CD4-positive, alpha-beta T cell (primary cell): ENCODE measurements at regions not wholly inside any gene's neighbourhood (a gene's known extent, or its start where the extent isn't known, plus 50 kb on each side); places are given as distances from the start of the nearest gene placed in this dataset.

Experiments used
- ATAC-seq: fragments of 200-7000 bp; cut with Tn5 transposase; one replicate; pipeline ENCODE4 v1.10.0; 2022; ENCODE audit warnings: mild to moderate bottlenecking; ENCODE audit not compliant: poor library complexity
- CTCF ChIA-PET: fragments of 350-600 bp; sonication (Branson Sonifier 250); formaldehyde crosslinking; loops from one replicate; lab custom pipeline; 2021; ENCODE audit warnings: antibody characterized with exemption, inconsistent platforms; lab: Charles Lee
- POLR2A ChIA-PET: fragments of 350-600 bp; sonication (Branson Sonifier 250); formaldehyde crosslinking; loops from one replicate; lab custom pipeline; 2021; ENCODE audit warnings: antibody characterized with exemption, inconsistent platforms; lab: Charles Lee
- DNase-seq, 14 experiments: peaks; one replicate each; pipeline ENCODE4 v3.0.0-alpha.2; 2013 to 2020; ENCODE audit warnings: mixed read lengths in 2 of 14
- H3K27ac ChIP-seq, 2 donors: one replicate each; pipeline versions ENCODE4 v1.5.1 to v1.7.0; 2013; ENCODE audit warnings: low read length in 2 of 2, low read depth in 1 of 2, mild to moderate bottlenecking in 1 of 2
- H3K27me3 ChIP-seq, 2 experiments: 1 replicate in 1 of 2; 2 replicates in 1 of 2; pipeline versions ENCODE4 v1.6.1 to v1.7.0; 2013; ENCODE audit warnings: low read length in 2 of 2, control low read depth in 1 of 2, mild to moderate bottlenecking in 1 of 2, moderate library complexity in 1 of 2; ENCODE audit not compliant: insufficient read depth in 2 of 2, control insufficient read depth in 1 of 2
- H3K36me3 ChIP-seq: one replicate; pipeline ENCODE4 v1.6.1; 2013; ENCODE audit warnings: low read length, control low read depth; ENCODE audit not compliant: insufficient read depth
- H3K4me1 ChIP-seq: one replicate; pipeline ENCODE4 v1.6.1; 2013; ENCODE audit warnings: low read length, control low read depth; ENCODE audit not compliant: insufficient read depth
- H3K4me3 ChIP-seq: one replicate; pipeline ENCODE4 v1.5.1; 2013; ENCODE audit warnings: mild to moderate bottlenecking, low read length, moderate library complexity
- H3K9me3 ChIP-seq, 2 experiments: 1 replicate in 1 of 2; 2 replicates in 1 of 2; pipeline versions ENCODE4 v1.6.1 to v1.7.0; 2013; ENCODE audit warnings: low read length in 2 of 2, mild to moderate bottlenecking in 2 of 2, control low read depth in 1 of 2, moderate library complexity in 1 of 2; ENCODE audit not compliant: control insufficient read depth in 1 of 2, insufficient read depth in 1 of 2
- H3K27ac Mint-ChIP-seq: one replicate; pipeline ENCODE4 v1.8.0; 2020; ENCODE audit warnings: mixed read lengths
- H3K27me3 Mint-ChIP-seq: one replicate; pipeline ENCODE4 v1.8.0; 2021; ENCODE audit warnings: mixed read lengths
- H3K36me3 Mint-ChIP-seq: one replicate; pipeline ENCODE4 v1.8.0; 2021; ENCODE audit warnings: low read depth, mixed read lengths
- H3K4me1 Mint-ChIP-seq: one replicate; pipeline ENCODE4 v1.8.0; 2021; ENCODE audit warnings: low read depth, mixed read lengths
- H3K4me3 Mint-ChIP-seq: one replicate; pipeline ENCODE4 v1.8.0; 2020; ENCODE audit warnings: mild to moderate bottlenecking, mixed read lengths
- H3K9me3 Mint-ChIP-seq: one replicate; pipeline ENCODE4 v1.8.0; 2020; ENCODE audit warnings: mixed read lengths
- CTCF ChIP-seq: fragments of 200-600 bp; IDR thresholded peaks from one replicate; pipeline ENCODE4 v1.8.0; 2022; ENCODE audit warnings: antibody characterized with exemption, mild to moderate bottlenecking
- intact Hi-C, 2 experiments: fragments of 100-400 bp; cut with DNase I in 1 of 2; cut with micrococcal nuclease in 1 of 2; formaldehyde crosslinking; loops; one replicate each; pipeline versions ENCODE4 v1.15.1 to v1.9.0; 2023 to 2025; cut with DNase I, micrococcal nuclease

- Histone ChIP-seq H3K27me3 (no peaks in the 10 kb centered on the region), H3K27ac (no peak overlapping the region), H3K4me3 (no peak overlapping the region), H3K36me3 (no peaks in the 10 kb centered on the region), H3K9me3 (no peaks in the 10 kb centered on the region), H3K4me1 (no peaks in the 10 kb centered on the region)
- CTCF ChIA-PET: interaction anchor here (1.6 kb wide), 1 partner anchor 89 kb away, joined by 3 read pairs; no protein-coding TSS in a partner anchor
- DNase-seq (no peak), ATAC-seq (no peak)
- Mint-ChIP-seq H3K36me3 (no peaks in the 10 kb centered on the region), H3K4me3 (no peak overlapping the region), H3K27me3 (no peaks in the 10 kb centered on the region), H3K9me3 (no peaks in the 10 kb centered on the region), H3K27ac (no peak overlapping the region), H3K4me1 (peaks cover 5% of the 10 kb centered on the region)
- TF ChIP-seq CTCF: no peak
- intact Hi-C loops: no loop called here
- POLR2A ChIA-PET: no interaction called here
Observed at GRCh38 chr3:102140116-102140515, 290.8 kb downstream of the NFKBIZ start.

- no peaks in the 10 kb centered on the region for H3K9me3 ChIP-seq
- H3K27me3 ChIP-seq: no peaks in the 10 kb centered on the region
- H3K4me3 ChIP-seq: no peak overlapping the region
- ATAC-seq: no peak
- intact Hi-C loops: no loop called here
- no peak for TF ChIP-seq CTCF
- POLR2A ChIA-PET: no interaction called here
- no peak overlapping the region for H3K27ac ChIP-seq
- no peaks in the 10 kb centered on the region for H3K4me1 ChIP-seq
- Mint-ChIP-seq H3K27ac (no peak overlapping the region), H3K36me3 (no peaks in the 10 kb centered on the region), H3K9me3 (no peaks in the 10 kb centered on the region), H3K4me1 (no peaks in the 10 kb centered on the region), H3K4me3 (no peak overlapping the region), H3K27me3 (no peaks in the 10 kb centered on the region)
- no peaks in the 10 kb centered on the region for H3K36me3 ChIP-seq
- no peak for DNase-seq
- CTCF ChIA-PET: interaction anchor here (0.8 kb wide), 1 partner anchor 21 kb away, joined by 3 read pairs; no protein-coding TSS in a partner anchor
Observed at GRCh38 chr3:102141096-102141927, 292.0 kb downstream of the NFKBIZ start.

- intact Hi-C loops: no loop called here
- Mint-ChIP-seq H3K27me3 (no peaks in the 10 kb centered on the region), H3K4me3 (no peak overlapping the region), H3K9me3 (no peaks in the 10 kb centered on the region), H3K36me3 (no peaks in the 10 kb centered on the region), H3K4me1 (no peaks in the 10 kb centered on the region), H3K27ac (no peak overlapping the region)
- Histone ChIP-seq H3K36me3 (no peaks in the 10 kb centered on the region), H3K4me3 (no peak overlapping the region), H3K27ac (no peak overlapping the region), H3K9me3 (no peaks in the 10 kb centered on the region), H3K27me3 (no peaks in the 10 kb centered on the region), H3K4me1 (no peaks in the 10 kb centered on the region)
- POLR2A ChIA-PET: no interaction called here
- CTCF ChIA-PET: no interaction called here
- no peak for TF ChIP-seq CTCF
- ATAC-seq: no peak
- no peak for DNase-seq
Observed at GRCh38 chr3:102141928-102142239, 292.6 kb downstream of the NFKBIZ start.
